Peyer's patch (tissue), 4 donors: ENCODE measurements at regions not wholly inside any gene's neighbourhood (a gene's known extent, or its start where the extent isn't known, plus 50 kb on each side); places are given as distances from the start of the nearest gene placed in this dataset.

ENCODE experiments used
- DNase-seq, 3 donors: peaks; one replicate each; pipeline ENCODE4 v3.0.0-alpha.2; 2017 to 2019
- H3K27ac ChIP-seq, 4 donors: fragments of 200-600 bp; sonication (generic); one replicate each; pipeline ENCODE4 v1.5.1; 2016 to 2019
- H3K27me3 ChIP-seq, 2 donors: fragments of 200-600 bp; sonication (generic); one replicate each; pipeline ENCODE4 v1.5.1; 2019
- H3K36me3 ChIP-seq, 3 donors: fragments of 200-600 bp; sonication (generic); one replicate each; pipeline ENCODE4 v1.5.1; 2016 to 2019
- H3K4me1 ChIP-seq, 4 donors: fragments of 200-600 bp; sonication (generic); one replicate each; pipeline ENCODE4 v1.5.1; 2016 to 2019
- H3K4me3 ChIP-seq, 4 donors: fragments of 200-600 bp; sonication (generic); 1 replicate in 3 of 4; 2 replicates in 1 of 4; pipeline ENCODE4 v1.5.1; 2016 to 2019; ENCODE audit warnings: mild to moderate bottlenecking in 1 of 4
- H3K9me3 ChIP-seq, 4 donors: fragments of 200-600 bp; sonication (generic); one replicate each; pipeline ENCODE4 v1.5.1; 2016 to 2019; ENCODE audit warnings: mild to moderate bottlenecking in 1 of 4
- CTCF ChIP-seq, 6 experiments: fragments of 450-650 bp in 4 of 6; fragments of 200-600 bp in 2 of 6; sonication (generic) in 1 of 6; IDR thresholded peaks; one replicate each; pipeline ENCODE4 v1.5.1; 2017 to 2019; ENCODE audit warnings: antibody characterized with exemption in 6 of 6, mild to moderate bottlenecking in 3 of 6, moderate library complexity in 1 of 6
- POLR2A ChIP-seq, 2 donors: fragments of 450-650 bp; IDR thresholded peaks; one replicate each; pipeline ENCODE4 v1.5.1; 2017; ENCODE audit warnings: antibody characterized with exemption in 2 of 2, mild to moderate bottlenecking in 2 of 2, moderate library complexity in 2 of 2

GRCh38 chr15:91634179-91634578 lies 219.3 kb upstream of the SLCO3A1 start:
- H3K9me3 ChIP-seq = no peaks in the 10 kb centered on the region
- H3K27me3 ChIP-seq = no peaks in the 10 kb centered on the region
- no peak for DNase-seq
- no peak overlapping the region for H3K4me3 ChIP-seq
- H3K4me1 ChIP-seq = no peaks in the 10 kb centered on the region
- TF ChIP-seq POLR2A (IDR thresholded peaks at IDR 0.05) (no peak), CTCF (IDR thresholded peaks at IDR 0.05) (no peak)
- H3K27ac ChIP-seq = no peak overlapping the region
- H3K36me3 ChIP-seq = no peaks in the 10 kb centered on the region

GRCh38 chr15:91635080-91635479 lies 218.4 kb upstream of the SLCO3A1 start:
- H3K4me1 ChIP-seq = no peaks in the 10 kb centered on the region
- no peaks in the 10 kb centered on the region for H3K27me3 ChIP-seq
- DNase-seq = no peak
- no peaks in the 10 kb centered on the region for H3K9me3 ChIP-seq
- H3K27ac ChIP-seq = no peak overlapping the region
- H3K4me3 ChIP-seq = no peak overlapping the region
- no peaks in the 10 kb centered on the region for H3K36me3 ChIP-seq
- TF ChIP-seq CTCF (IDR thresholded peaks at IDR 0.05) (no peak), POLR2A (IDR thresholded peaks at IDR 0.05) (no peak)

DNA sequence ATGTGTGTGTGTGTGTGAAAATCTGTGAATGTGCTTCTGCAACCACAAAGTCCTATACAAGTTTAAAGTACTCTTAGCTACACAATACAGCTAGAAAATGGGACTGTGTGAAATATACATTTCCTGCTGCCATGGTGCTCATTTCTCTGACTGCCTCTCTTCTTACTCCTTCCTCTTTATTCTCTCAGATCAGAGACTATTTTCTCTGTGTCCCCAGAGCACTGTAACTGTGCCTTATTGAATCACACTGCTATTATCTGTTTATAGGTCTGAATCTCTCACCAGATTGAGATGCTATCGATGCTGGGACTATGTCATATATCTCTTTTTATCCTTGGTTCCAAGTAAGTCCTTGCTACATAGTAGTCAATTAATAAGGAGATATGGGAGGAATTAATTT lies 217.9 kb upstream of the SLCO3A1 start:
- no peak overlapping the region for H3K27ac ChIP-seq
- no peak overlapping the region for H3K4me3 ChIP-seq
- TF ChIP-seq POLR2A (IDR thresholded peaks at IDR 0.05) (no peak), CTCF (IDR thresholded peaks at IDR 0.05) (no peak)
- no peaks in the 10 kb centered on the region for H3K36me3 ChIP-seq
- no peaks in the 10 kb centered on the region for H3K4me1 ChIP-seq
- H3K27me3 ChIP-seq = no peaks in the 10 kb centered on the region
- DNase-seq = no peak
- no peaks in the 10 kb centered on the region for H3K9me3 ChIP-seq

DNA sequence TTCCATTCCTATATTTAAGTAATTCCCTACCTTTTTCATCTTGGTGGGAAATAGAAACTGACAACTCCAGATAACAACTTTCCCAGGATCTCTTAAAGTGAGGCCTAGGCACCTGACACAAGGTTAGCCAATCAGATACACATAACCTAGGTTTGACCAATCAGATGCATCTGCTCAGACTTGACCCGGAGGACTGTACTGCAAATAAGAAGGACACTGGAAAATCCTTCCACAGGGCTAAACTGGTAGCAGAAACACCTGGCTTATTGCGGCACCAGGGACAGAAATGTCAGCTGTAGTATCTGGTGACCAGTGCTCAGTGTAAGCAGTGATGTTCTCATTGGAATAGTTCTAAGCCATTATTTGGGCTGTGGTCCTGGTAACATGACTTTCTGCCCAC lies 204.5 kb upstream of the SLCO3A1 start:
- TF ChIP-seq POLR2A (IDR thresholded peaks at IDR 0.05) (no peak), CTCF (IDR thresholded peaks at IDR 0.05) (no peak)
- no peak overlapping the region for H3K27ac ChIP-seq

GRCh38 chr15:91649831-91650321 lies 203.6 kb upstream of the SLCO3A1 start:
- H3K36me3 ChIP-seq = no peaks in the 10 kb centered on the region
- H3K9me3 ChIP-seq = no peaks in the 10 kb centered on the region
- H3K4me1 ChIP-seq = no peaks in the 10 kb centered on the region
- no peak overlapping the region for H3K27ac ChIP-seq
- no peak overlapping the region for H3K4me3 ChIP-seq
- no peak for DNase-seq
- H3K27me3 ChIP-seq = no peaks in the 10 kb centered on the region
- TF ChIP-seq CTCF (IDR thresholded peaks at IDR 0.05) (no peak), POLR2A (IDR thresholded peaks at IDR 0.05) (no peak)

More for the DNA sequence above, 204.5 kb upstream of the SLCO3A1 start:
- DNase-seq = no peak
- no peaks in the 10 kb centered on the region for H3K9me3 ChIP-seq
- no peaks in the 10 kb centered on the region for H3K27me3 ChIP-seq
- no peaks in the 10 kb centered on the region for H3K36me3 ChIP-seq
- H3K4me1 ChIP-seq = no peaks in the 10 kb centered on the region
- H3K4me3 ChIP-seq = no peak overlapping the region

DNA sequence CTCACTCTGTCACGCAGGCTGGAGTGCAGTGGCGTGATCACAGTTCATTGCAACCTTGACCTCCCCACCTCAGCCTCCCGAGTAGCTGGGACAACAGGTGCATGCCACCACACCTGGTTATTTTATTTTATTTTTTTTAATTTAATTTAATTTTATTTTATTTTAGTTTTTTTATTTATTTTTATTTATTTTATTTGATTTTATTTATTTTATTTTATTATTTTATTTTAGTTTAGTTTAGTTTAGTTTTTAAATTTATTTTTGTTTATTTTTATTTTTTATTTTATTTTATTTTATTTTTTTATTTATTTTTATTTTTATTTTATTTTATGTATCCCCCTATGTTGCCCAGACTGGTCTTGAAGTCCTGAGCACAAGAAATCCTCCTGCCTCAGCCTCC lies 202.3 kb upstream of the SLCO3A1 start:
- DNase-seq = no peak
- no peak for TF ChIP-seq CTCF (IDR thresholded peaks at IDR 0.05)
- TF ChIP-seq POLR2A (IDR thresholded peaks at IDR 0.05) = no peak
- Histone ChIP-seq H3K4me1 (no peaks in the 10 kb centered on the region), H3K27ac (no peak overlapping the region), H3K9me3 (no peaks in the 10 kb centered on the region), H3K4me3 (no peak overlapping the region), H3K36me3 (no peaks in the 10 kb centered on the region), H3K27me3 (no peaks in the 10 kb centered on the region)
